ENCODE measurements at regions not wholly inside any gene's neighbourhood (a gene's known extent, or its start where the extent isn't known, plus 50 kb on each side); places are given as distances from the start of the nearest gene placed in this dataset.

GRCh38 chr12:92992041-92992440 is 62.9 kb upstream of the EEA1 start:
- no peak overlapping the region for H3K14ac ChIP-seq (replicated peaks; ENCODE audit: low read depth, low read length)
- H2AK5ac ChIP-seq (ENCODE audit: low read depth, low read length) = no peak overlapping the region
- H2BK20ac ChIP-seq (ENCODE audit: low read depth, low read length) = no peak overlapping the region
- intact Hi-C loops (cut with micrococcal nuclease) = no loop called here
- CTCF ChIA-PET = interaction anchor here (0.8 to 2.1 kb wide), 3 partner anchors 155 to 405 kb away, joined by 3 to 6 read pairs (median 4); no protein-coding TSS in a partner anchor
- H4K91ac ChIP-seq (ENCODE audit: insufficient read depth, low read depth, low read length) = no peak overlapping the region
- H3K23ac ChIP-seq (ENCODE audit: low read depth, low read length) = no peak overlapping the region
- no peak overlapping the region for H4K8ac ChIP-seq (ENCODE audit: low read depth in 2 of 2, low read length in 2 of 2)
- no peak overlapping the region for H2AFZ ChIP-seq (replicated peaks; ENCODE audit: low read length, poor library complexity)
- no peak; the same call in 1 of the 2 replicates for ATAC-seq (ENCODE audit: low read depth)
- peaks cover 2% of the 10 kb centered on the region; the same call in 1 of the 2 replicates for H3K4me1 ChIP-seq (ENCODE audit: control insufficient read depth, insufficient read depth, low read length)
- no peaks in the 10 kb centered on the region for H4K20me1 ChIP-seq (ENCODE audit: insufficient read depth, low read length)
- dilution Hi-C loops (cut with HindIII; ENCODE audit: low sequenced_read_pairs, unreplicated experiment) = loop anchor here (25.0 kb wide), 1 partner anchor 395 kb away; the partner anchor contains the start of gene NUDT4
- POLR2A ChIA-PET (ENCODE audit: unreplicated experiment) = no interaction called here
- no TSS peak for BruUV-seq (replicated peaks)
- H3K9me1 ChIP-seq (ENCODE audit: insufficient read depth, low read length) = peaks cover 3% of the 10 kb centered on the region; the same call in 1 of the 2 replicates
- H3K4me3 ChIP-seq (ENCODE audit: insufficient read depth, low read depth, low read length) = no peak overlapping the region
- H2BK5ac ChIP-seq (ENCODE audit: low read depth, low read length, poor library complexity, severe bottlenecking) = no peak overlapping the region
- no peak overlapping the region for H3K4me2 ChIP-seq (ENCODE audit: low read depth, low read length)
- H3K9ac ChIP-seq (ENCODE audit: low read depth, low read length) = no peak overlapping the region
- peak; percentile 71 for DNase-seq
- TF ChIP-seq RAD21 (IDR thresholded peaks at IDR 0.05; ENCODE audit: low read length) (no peak), FOS (IDR thresholded peaks at IDR 0.05; ENCODE audit: low read depth, low read length) (peak; percentile 60; the same call in 1 of the 2 replicates)
- no peak overlapping the region for H3K4ac ChIP-seq (ENCODE audit: low read depth, low read length)
- no peaks in the 10 kb centered on the region; a peak in 1 of 4 replicates for H3K79me1 ChIP-seq (ENCODE audit: low read depth in 1 of 2, low read length in 2 of 2)
- H3K18ac ChIP-seq (ENCODE audit: low read depth, low read length) = no peak overlapping the region
- no peak overlapping the region for H2AK9ac ChIP-seq (replicated peaks; ENCODE audit: low read depth, low read length, poor library complexity)
- no peaks in the 10 kb centered on the region for H3K27me3 ChIP-seq (ENCODE audit: control insufficient read depth, insufficient read depth, low read length)
- H3K27ac ChIP-seq (ENCODE audit: insufficient read depth, low read length) = no peak overlapping the region
- no peaks in the 10 kb centered on the region for H3K36me3 ChIP-seq (ENCODE audit: control insufficient read depth, insufficient read depth, low read length)
- no peak overlapping the region for H4K5ac ChIP-seq (ENCODE audit: low read depth, low read length)
- in situ Hi-C loops (cut with MboI; ENCODE audit: low sequenced_read_pairs) = loop anchor here (25.0 kb wide), 1 partner anchor 1120 kb away; no protein-coding TSS in a partner anchor
- H3K9me3 ChIP-seq (ENCODE audit: control insufficient read depth, insufficient read depth, low read length) = peaks cover 2% of the 10 kb centered on the region
- no peak overlapping the region for H2BK120ac ChIP-seq (ENCODE audit: low read depth, low read length)
- H3K56ac ChIP-seq (ENCODE audit: extremely low read depth, insufficient read depth, low read length) = no peak overlapping the region
- H2BK15ac ChIP-seq (ENCODE audit: low read depth, low read length) = no peak overlapping the region

Measured in IMR-90 (cell line).